SK-N-MC (cell line): ENCODE measurements at regions not wholly inside any gene's neighbourhood (a gene's known extent, or its start where the extent isn't known, plus 50 kb on each side); places are given as distances from the start of the nearest gene placed in this dataset.

Source experiments
- DNase-seq: peaks from one replicate; pipeline ENCODE4 v3.0.0-alpha.2; 2011; ENCODE audit warnings: low read depth, low spot score
- H3K27ac ChIP-seq: fragments of 200-600 bp; sonication (generic); 2 replicates; pipeline ENCODE4 v1.5.1; 2016; ENCODE audit warnings: mixed run types
- H3K36me3 ChIP-seq: fragments of 200-600 bp; sonication (generic); 2 replicates; pipeline ENCODE4 v1.6.1; 2017; ENCODE audit warnings: antibody characterized with exemption, low read length, mixed read lengths; ENCODE audit not compliant: insufficient read depth
- H3K4me3 ChIP-seq: fragments of 200-600 bp; sonication (generic); 2 replicates; pipeline ENCODE4 v1.5.1; 2016
- H3K9ac ChIP-seq: fragments of 200-600 bp; sonication (generic); 2 replicates; pipeline ENCODE4 v1.8.0; 2017; ENCODE audit warnings: mixed run types, mixed read lengths; ENCODE audit not compliant: insufficient read length
- H3K9me3 ChIP-seq: fragments of 200-600 bp; sonication (generic); 2 replicates; pipeline ENCODE4 v1.6.1; 2017; ENCODE audit warnings: low read depth, mild to moderate bottlenecking, antibody characterized with exemption, low read length, moderate library complexity, mixed read lengths
- EZH2 ChIP-seq: fragments of 200-600 bp; sonication (generic); IDR thresholded peaks from one replicate; pipeline ENCODE4 v1.6.1; 2017; ENCODE audit warnings: antibody characterized with exemption
- FOXP2 ChIP-seq: optimal IDR thresholded peaks from 2 replicates; pipeline ENCODE3; 2011; ENCODE audit warnings: mild to moderate bottlenecking, moderate library complexity; ENCODE audit not compliant: insufficient read depth; ENCODE audit errors: extremely low read length, control extremely low read depth
- POLR2AphosphoS5 ChIP-seq: IDR thresholded peaks from 2 replicates; pipeline ENCODE4 v1.6.1; 2012; ENCODE audit warnings: mild to moderate bottlenecking, low read depth, low read length, borderline replicate concordance

GRCh38 chr7:35371221-35371620, 117.3 kb upstream of the TBX20 start:
- DNase-seq = no peak
- Histone ChIP-seq H3K36me3 (no peaks in the 10 kb centered on the region), H3K9ac (no peak overlapping the region), H3K4me3 (no peak overlapping the region), H3K27ac (no peak overlapping the region), H3K9me3 (no peaks in the 10 kb centered on the region)
- TF ChIP-seq POLR2AphosphoS5 (no peak), FOXP2 (no peak), EZH2 (no peak)

- no peaks in the 10 kb centered on the region for H3K9me3 ChIP-seq
- no peak overlapping the region for H3K27ac ChIP-seq
- no peak overlapping the region for H3K9ac ChIP-seq
- DNase-seq = no peak
- no peak for TF ChIP-seq EZH2
- TF ChIP-seq POLR2AphosphoS5 = no peak
- no peak for TF ChIP-seq FOXP2
- no peaks in the 10 kb centered on the region for H3K36me3 ChIP-seq
- H3K4me3 ChIP-seq = no peak overlapping the region
Measured at GRCh38 chr7:35370687-35371086, 116.8 kb upstream of the TBX20 start.

GRCh38 chr7:35366167-35367155, 112.6 kb upstream of the TBX20 start:
- Histone ChIP-seq H3K9ac (no peak overlapping the region), H3K9me3 (no peaks in the 10 kb centered on the region), H3K4me3 (no peak overlapping the region), H3K27ac (no peak overlapping the region), H3K36me3 (no peaks in the 10 kb centered on the region)
- DNase-seq = no peak
- TF ChIP-seq POLR2AphosphoS5 = no peak
- no peak for TF ChIP-seq EZH2
- no peak for TF ChIP-seq FOXP2

- H3K9ac ChIP-seq = no peak overlapping the region
- no peaks in the 10 kb centered on the region for H3K9me3 ChIP-seq
- no peak overlapping the region for H3K4me3 ChIP-seq
- DNase-seq = no peak
- no peaks in the 10 kb centered on the region for H3K36me3 ChIP-seq
- TF ChIP-seq FOXP2 (no peak), POLR2AphosphoS5 (no peak), EZH2 (no peak)
- H3K27ac ChIP-seq = no peak overlapping the region
Measured at GRCh38 chr7:35365523-35365922, 111.6 kb upstream of the TBX20 start.

GRCh38 chr7:35362341-35362740, 108.4 kb upstream of the TBX20 start:
- Histone ChIP-seq H3K27ac (no peak overlapping the region), H3K36me3 (no peaks in the 10 kb centered on the region), H3K9ac (no peak overlapping the region), H3K9me3 (no peaks in the 10 kb centered on the region), H3K4me3 (no peak overlapping the region)
- TF ChIP-seq EZH2 (no peak), FOXP2 (no peak), POLR2AphosphoS5 (no peak)
- no peak for DNase-seq

GRCh38 chr7:35359423-35359822, 105.5 kb upstream of the TBX20 start:
- DNase-seq = no peak
- H3K4me3 ChIP-seq = no peak overlapping the region
- no peaks in the 10 kb centered on the region for H3K36me3 ChIP-seq
- TF ChIP-seq POLR2AphosphoS5 = no peak
- no peak for TF ChIP-seq FOXP2
- TF ChIP-seq EZH2 = no peak
- no peak overlapping the region for H3K9ac ChIP-seq
- H3K27ac ChIP-seq = no peak overlapping the region
- no peaks in the 10 kb centered on the region for H3K9me3 ChIP-seq

- no peaks in the 10 kb centered on the region for H3K9me3 ChIP-seq
- no peak for DNase-seq
- no peaks in the 10 kb centered on the region for H3K36me3 ChIP-seq
- H3K27ac ChIP-seq = no peak overlapping the region
- TF ChIP-seq EZH2 (no peak), FOXP2 (no peak), POLR2AphosphoS5 (no peak)
- no peak overlapping the region for H3K4me3 ChIP-seq
- no peak overlapping the region for H3K9ac ChIP-seq
Measured at GRCh38 chr7:35356495-35356894, 102.6 kb upstream of the TBX20 start.

- no peak for DNase-seq
- TF ChIP-seq POLR2AphosphoS5 (no peak), EZH2 (no peak), FOXP2 (no peak)
- no peak overlapping the region for H3K9ac ChIP-seq
Measured at GRCh38 chr7:35355911-35356310, 102.0 kb upstream of the TBX20 start.

More at GRCh38 chr7:35355911-35356310, 102.0 kb upstream of the TBX20 start:
- no peaks in the 10 kb centered on the region for H3K9me3 ChIP-seq
- no peaks in the 10 kb centered on the region for H3K36me3 ChIP-seq
- H3K4me3 ChIP-seq = no peak overlapping the region
- no peak overlapping the region for H3K27ac ChIP-seq
